ENCODE measurements at regions not wholly inside any gene's neighbourhood (a gene's known extent, or its start where the extent isn't known, plus 50 kb on each side); places are given as distances from the start of the nearest gene placed in this dataset.

GRCh38 chr18:10135302-10135926 lies 221.6 kb downstream of the VAPA start:
- no peak for TF ChIP-seq POLR2A (IDR thresholded peaks at IDR 0.05)
- TF ChIP-seq, protein P1, sequence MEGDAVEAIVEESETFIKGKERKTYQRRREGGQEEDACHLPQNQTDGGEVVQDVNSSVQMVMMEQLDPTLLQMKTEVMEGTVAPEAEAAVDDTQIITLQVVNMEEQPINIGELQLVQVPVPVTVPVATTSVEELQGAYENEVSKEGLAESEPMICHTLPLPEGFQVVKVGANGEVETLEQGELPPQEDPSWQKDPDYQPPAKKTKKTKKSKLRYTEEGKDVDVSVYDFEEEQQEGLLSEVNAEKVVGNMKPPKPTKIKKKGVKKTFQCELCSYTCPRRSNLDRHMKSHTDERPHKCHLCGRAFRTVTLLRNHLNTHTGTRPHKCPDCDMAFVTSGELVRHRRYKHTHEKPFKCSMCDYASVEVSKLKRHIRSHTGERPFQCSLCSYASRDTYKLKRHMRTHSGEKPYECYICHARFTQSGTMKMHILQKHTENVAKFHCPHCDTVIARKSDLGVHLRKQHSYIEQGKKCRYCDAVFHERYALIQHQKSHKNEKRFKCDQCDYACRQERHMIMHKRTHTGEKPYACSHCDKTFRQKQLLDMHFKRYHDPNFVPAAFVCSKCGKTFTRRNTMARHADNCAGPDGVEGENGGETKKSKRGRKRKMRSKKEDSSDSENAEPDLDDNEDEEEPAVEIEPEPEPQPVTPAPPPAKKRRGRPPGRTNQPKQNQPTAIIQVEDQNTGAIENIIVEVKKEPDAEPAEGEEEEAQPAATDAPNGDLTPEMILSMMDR (IDR thresholded peaks at IDR 0.05): no peak

All from breast epithelium (tissue), 3 donors.